Neural cell (in vitro differentiated cells): ENCODE measurements at regions not wholly inside any gene's neighbourhood (a gene's known extent, or its start where the extent isn't known, plus 50 kb on each side); places are given as distances from the start of the nearest gene placed in this dataset.

Experiments
- H2AFZ ChIP-seq: fragments of 200-600, 300-800 bp; sonication (generic), shearing (Covaris generic); 2 replicates; pipeline ENCODE4 v1.6.0; 2014; ENCODE audit warnings: low read depth, mild to moderate bottlenecking, antibody characterized with exemption, low read length, moderate library complexity
- H3F3A ChIP-seq: fragments of 200-600 bp; shearing (Covaris generic); 2 replicates; pipeline ENCODE4 v1.6.1; 2016; ENCODE audit warnings: mild to moderate bottlenecking, moderate library complexity, mixed read lengths, antibody characterized with exemption, low read length; ENCODE audit not compliant: insufficient read depth, poor library complexity, severe bottlenecking
- H3K27ac ChIP-seq: fragments of 200-600, 300-800 bp; sonication (generic), shearing (Covaris generic); 2 replicates; pipeline ENCODE4 v1.5.1; 2014; ENCODE audit warnings: mild to moderate bottlenecking, low read length, moderate library complexity
- H3K27me3 ChIP-seq: fragments of 300-800, 200-600 bp; sonication (generic), shearing (Covaris generic); 2 replicates; pipeline ENCODE4 v1.6.0; 2014; ENCODE audit warnings: mild to moderate bottlenecking, low read depth, low read length, moderate library complexity; ENCODE audit not compliant: insufficient read depth
- H3K36me3 ChIP-seq: fragments of 300-800, 200-600 bp; sonication (generic), shearing (Covaris generic); 2 replicates; pipeline ENCODE4 v1.5.1; 2014; ENCODE audit warnings: mild to moderate bottlenecking, antibody characterized with exemption, low read length, moderate library complexity; ENCODE audit not compliant: insufficient read depth
- H3K4me2 ChIP-seq: fragments of 300-800, 200-600 bp; sonication (generic), shearing (Covaris generic); 2 replicates; pipeline ENCODE4 v1.6.0; 2014; ENCODE audit warnings: mild to moderate bottlenecking, low read length
- H3K4me3 ChIP-seq: fragments of 300-800, 200-600 bp; sonication (generic), shearing (Covaris generic); 2 replicates; pipeline ENCODE4 v1.5.1; 2014; ENCODE audit warnings: mild to moderate bottlenecking, low read length, moderate library complexity
- H3K79me2 ChIP-seq: fragments of 200-600 bp; shearing (Covaris generic); replicated peaks from 2 replicates; pipeline ENCODE4 v1.6.0; 2014; ENCODE audit warnings: mild to moderate bottlenecking, low read length, moderate library complexity; ENCODE audit not compliant: insufficient read depth
- H3K9ac ChIP-seq: fragments of 300-800, 200-600 bp; sonication (generic), shearing (Covaris generic); 2 replicates; pipeline ENCODE4 v1.6.1; 2016; ENCODE audit warnings: mild to moderate bottlenecking, low read length, mixed read lengths
- H3K9me2 ChIP-seq: fragments of 200-600 bp; shearing (Covaris generic); 2 replicates; pipeline ENCODE4 v1.6.1; 2016; ENCODE audit warnings: mild to moderate bottlenecking, low read length, mixed read lengths; ENCODE audit not compliant: insufficient read depth
- H3K9me3 ChIP-seq: fragments of 200-600, 300-800 bp; sonication (generic), shearing (Covaris generic); 2 replicates; pipeline ENCODE4 v1.6.1; 2016; ENCODE audit warnings: mild to moderate bottlenecking, mixed run types, low read length, moderate library complexity, mixed read lengths
- H4K20me1 ChIP-seq: fragments of 200-600 bp; shearing (Covaris generic); 2 replicates; pipeline ENCODE4 v1.6.1; 2016; ENCODE audit warnings: mild to moderate bottlenecking, mixed run types; ENCODE audit not compliant: insufficient read depth
- CTCF ChIP-seq: fragments of 450-650 bp; IDR thresholded peaks from 2 replicates; pipeline ENCODE4 v1.5.1; 2014; ENCODE audit warnings: antibody characterized with exemption, mild to moderate bottlenecking, moderate library complexity; ENCODE audit not compliant: poor library complexity, severe bottlenecking
- EP300 ChIP-seq: fragments of 450-650 bp; conservative IDR thresholded peaks from 2 replicates; pipeline ENCODE4 v1.6.1; 2014; ENCODE audit warnings: antibody characterized with exemption, mild to moderate bottlenecking, moderate library complexity; ENCODE audit not compliant: poor library complexity, severe bottlenecking
- EZH2 ChIP-seq: fragments of 200-600, 300-800 bp; shearing (Covaris generic), sonication (generic); IDR thresholded peaks from 2 replicates; pipeline ENCODE4 v1.6.1; 2014; ENCODE audit warnings: antibody characterized with exemption, low read length, borderline replicate concordance, mild to moderate bottlenecking; ENCODE audit not compliant: insufficient read depth, poor library complexity, severe bottlenecking
- MXI1 ChIP-seq: fragments of 450-650 bp; conservative IDR thresholded peaks from 2 replicates; pipeline ENCODE4 v1.6.1; 2014; ENCODE audit warnings: antibody characterized with exemption, mild to moderate bottlenecking; ENCODE audit not compliant: poor library complexity, severe bottlenecking
- POLR2AphosphoS5 ChIP-seq: IDR thresholded peaks from 2 replicates; pipeline ENCODE4 v1.6.1; 2012
- RAD21 ChIP-seq: fragments of 450-650 bp; conservative IDR thresholded peaks from 2 replicates; pipeline ENCODE4 v1.6.1; 2014; ENCODE audit warnings: antibody characterized with exemption, mild to moderate bottlenecking, moderate library complexity
- REST ChIP-seq: IDR thresholded peaks from 2 replicates; pipeline ENCODE4 v1.6.1; 2012; ENCODE audit warnings: borderline replicate concordance
- SMC3 ChIP-seq: fragments of 450-650 bp; conservative IDR thresholded peaks from 2 replicates; pipeline ENCODE4 v1.6.1; 2014; ENCODE audit warnings: antibody characterized with exemption, mild to moderate bottlenecking, moderate library complexity; ENCODE audit not compliant: poor library complexity
- TAF1 ChIP-seq: IDR thresholded peaks from 2 replicates; pipeline ENCODE4 v1.6.1; 2012; ENCODE audit warnings: low read depth

- H2AFZ ChIP-seq: no peak overlapping the region
- H3K79me2 ChIP-seq: no peaks in the 10 kb centered on the region
- H3F3A ChIP-seq: no peaks in the 10 kb centered on the region
- H3K27ac ChIP-seq: no peak overlapping the region
- H4K20me1 ChIP-seq: no peaks in the 10 kb centered on the region
- no peaks in the 10 kb centered on the region for H3K36me3 ChIP-seq
- TF ChIP-seq SMC3 (no peak), EP300 (no peak), CTCF (no peak), MXI1 (no peak), EZH2 (no peak), POLR2AphosphoS5 (no peak), RAD21 (no peak), TAF1 (no peak), REST (no peak)
- H3K9ac ChIP-seq: no peak overlapping the region
- H3K9me3 ChIP-seq: no peaks in the 10 kb centered on the region
- no peaks in the 10 kb centered on the region for H3K9me2 ChIP-seq
- H3K4me2 ChIP-seq: no peak overlapping the region
- H3K27me3 ChIP-seq: no peaks in the 10 kb centered on the region
- H3K4me3 ChIP-seq: no peak overlapping the region
These were observed 61.3 kb upstream of the GPRIN3 start for GRCh38 chr4:89368861-89369260.

- Histone ChIP-seq H3K27me3 (no peaks in the 10 kb centered on the region), H3F3A (no peaks in the 10 kb centered on the region), H2AFZ (no peak overlapping the region), H3K36me3 (no peaks in the 10 kb centered on the region), H3K27ac (no peak overlapping the region), H4K20me1 (no peaks in the 10 kb centered on the region), H3K9me3 (no peaks in the 10 kb centered on the region), H3K9ac (no peak overlapping the region), H3K4me2 (no peak overlapping the region), H3K9me2 (no peaks in the 10 kb centered on the region), H3K4me3 (no peak overlapping the region), H3K79me2 (no peaks in the 10 kb centered on the region)
- TF ChIP-seq CTCF (no peak), REST (no peak), MXI1 (no peak), EZH2 (no peak), EP300 (no peak), TAF1 (no peak), SMC3 (no peak), POLR2AphosphoS5 (no peak), RAD21 (no peak)
These were observed 58.2 kb upstream of the GPRIN3 start for GRCh38 chr4:89365776-89366175.
